LoVo (cell line): ENCODE measurements at regions not wholly inside any gene's neighbourhood (a gene's known extent, or its start where the extent isn't known, plus 50 kb on each side); places are given as distances from the start of the nearest gene placed in this dataset.
"Not testable (repeated sequence)": the region's sequence is repeated elsewhere in the genome, so short reads cannot be mapped to it uniquely, and the experiment has no call there.

Experiments used
- DNase-seq: peaks from one replicate; pipeline ENCODE4 v3.0.0-alpha.2; 2016; ENCODE audit warnings: low spot score

- no peak for DNase-seq
These were observed 59.3 kb downstream of the EBLN2 start for GRCh38 chr3:73120710-73121109.

GRCh38 chr3:73121669-73122331 lies 60.3 kb downstream of the EBLN2 start:
- no peak for DNase-seq

- DNase-seq, result no peak
These were observed 72.6 kb downstream of the EBLN2 start for GRCh38 chr3:73134034-73134433.

GRCh38 chr3:73136941-73137340 lies 75.5 kb downstream of the EBLN2 start:
- DNase-seq, result no peak

GRCh38 chr3:73137736-73138403 lies 76.4 kb downstream of the EBLN2 start:
- DNase-seq, result no peak

GRCh38 chr3:73140772-73141442 lies 79.4 kb downstream of the EBLN2 start:
- no peak for DNase-seq

- no peak for DNase-seq
These were observed 80.1 kb downstream of the EBLN2 start for GRCh38 chr3:73141525-73141924.

- DNase-seq, result no peak
These were observed 81.9 kb downstream of the EBLN2 start for GRCh38 chr3:73143401-73143800.

GRCh38 chr3:73143821-73144237 lies 82.4 kb downstream of the EBLN2 start:
- no peak for DNase-seq

GRCh38 chr3:73144276-73144675 lies 82.8 kb downstream of the EBLN2 start:
- DNase-seq, result no peak

- DNase-seq, result no peak
These were observed 83.4 kb downstream of the EBLN2 start for GRCh38 chr3:73144828-73145227.

GRCh38 chr3:73147479-73147878 lies 86.0 kb downstream of the EBLN2 start:
- not testable (repeated sequence) for DNase-seq

GRCh38 chr3:73148206-73148605 lies 86.7 kb downstream of the EBLN2 start:
- no peak for DNase-seq

- no peak for DNase-seq
These were observed 87.2 kb downstream of the EBLN2 start for GRCh38 chr3:73148682-73149081.

- DNase-seq, result no peak
These were observed 89.1 kb downstream of the EBLN2 start for GRCh38 chr3:73150369-73151130.

GRCh38 chr3:73152571-73152970 lies 91.1 kb downstream of the EBLN2 start:
- not testable (repeated sequence) for DNase-seq

GRCh38 chr3:73153057-73153456 lies 91.6 kb downstream of the EBLN2 start:
- DNase-seq, result not testable (repeated sequence)

GRCh38 chr3:73154261-73154660 lies 92.8 kb downstream of the EBLN2 start:
- DNase-seq, result not testable (repeated sequence)

GRCh38 chr3:73155441-73155840 lies 94.0 kb downstream of the EBLN2 start:
- DNase-seq, result not testable (repeated sequence)

GRCh38 chr3:73164622-73165021 lies 103.2 kb downstream of the EBLN2 start:
- no peak for DNase-seq

GRCh38 chr3:73175698-73176097 lies 114.2 kb downstream of the EBLN2 start:
- no peak for DNase-seq

- DNase-seq, result no peak
These were observed 115.5 kb downstream of the EBLN2 start for GRCh38 chr3:73176941-73177340.
